ENCODE measurements at regions not wholly inside any gene's neighbourhood (a gene's known extent, or its start where the extent isn't known, plus 50 kb on each side); places are given as distances from the start of the nearest gene placed in this dataset.

GRCh38 chr15:98427321-98427720 is 221.0 kb upstream of the IGF1R start:
- no peak for DNase-seq
- H3K4me1 Mint-ChIP-seq = peaks cover 2% of the 10 kb centered on the region
- H3K36me3 Mint-ChIP-seq (ENCODE audit: low read depth) = peaks cover 6% of the 10 kb centered on the region
- no peaks in the 10 kb centered on the region for H3K9me3 ChIP-seq (ENCODE audit: control insufficient read depth, low read length, poor library complexity, severe bottlenecking)
- no peak overlapping the region for H3K27ac Mint-ChIP-seq
- ATAC-seq = no peak
- H3K4me3 Mint-ChIP-seq = peak overlapping the region; percentile 67
- peaks cover 85% of the 10 kb centered on the region for H3K27me3 Mint-ChIP-seq

GRCh38 chr15:98428253-98428989 is 219.9 kb upstream of the IGF1R start:
- no peaks in the 10 kb centered on the region for H3K9me3 ChIP-seq (ENCODE audit: control insufficient read depth, low read length, poor library complexity, severe bottlenecking)
- ATAC-seq (peak; percentile 76), DNase-seq (peak; percentile 33 to 52 (median 38))
- peaks cover 4% of the 10 kb centered on the region for H3K36me3 Mint-ChIP-seq (ENCODE audit: low read depth)
- peak overlapping the region; percentile 67 for H3K4me3 Mint-ChIP-seq
- H3K4me1 Mint-ChIP-seq = peaks cover 2% of the 10 kb centered on the region
- H3K27me3 Mint-ChIP-seq = peaks cover 79% of the 10 kb centered on the region
- H3K27ac Mint-ChIP-seq = no peak overlapping the region

GRCh38 chr15:98431171-98431570 is 217.2 kb upstream of the IGF1R start:
- no peak for DNase-seq
- H3K9me3 ChIP-seq (ENCODE audit: control insufficient read depth, low read length, poor library complexity, severe bottlenecking) = no peaks in the 10 kb centered on the region
- Mint-ChIP-seq H3K36me3 (ENCODE audit: low read depth) (peaks cover 4% of the 10 kb centered on the region), H3K4me3 (no peak overlapping the region), H3K27ac (no peak overlapping the region), H3K4me1 (peaks cover 2% of the 10 kb centered on the region), H3K27me3 (peaks cover 69% of the 10 kb centered on the region)
- no peak for ATAC-seq

GRCh38 chr15:98433346-98433745 is 215.0 kb upstream of the IGF1R start:
- peaks cover 2% of the 10 kb centered on the region for H3K4me1 Mint-ChIP-seq
- no peak overlapping the region for H3K4me3 Mint-ChIP-seq
- DNase-seq = no peak
- peaks cover 5% of the 10 kb centered on the region for H3K36me3 Mint-ChIP-seq (ENCODE audit: low read depth)
- H3K27me3 Mint-ChIP-seq = peaks cover 51% of the 10 kb centered on the region
- H3K27ac Mint-ChIP-seq = no peak overlapping the region
- no peak for ATAC-seq
- H3K9me3 ChIP-seq (ENCODE audit: control insufficient read depth, low read length, poor library complexity, severe bottlenecking) = no peaks in the 10 kb centered on the region

GRCh38 chr15:98433856-98434255 is 214.5 kb upstream of the IGF1R start:
- no peaks in the 10 kb centered on the region for H3K4me1 Mint-ChIP-seq
- no peak for DNase-seq
- ATAC-seq = no peak
- H3K27ac Mint-ChIP-seq = no peak overlapping the region
- H3K9me3 ChIP-seq (ENCODE audit: control insufficient read depth, low read length, poor library complexity, severe bottlenecking) = no peaks in the 10 kb centered on the region
- peaks cover 48% of the 10 kb centered on the region for H3K27me3 Mint-ChIP-seq
- peaks cover 5% of the 10 kb centered on the region for H3K36me3 Mint-ChIP-seq (ENCODE audit: low read depth)
- no peak overlapping the region for H3K4me3 Mint-ChIP-seq

GRCh38 chr15:98437752-98438151 is 210.6 kb upstream of the IGF1R start:
- no peak overlapping the region for H3K27ac Mint-ChIP-seq
- H3K27me3 Mint-ChIP-seq = peaks cover 28% of the 10 kb centered on the region
- DNase-seq (no peak), ATAC-seq (no peak)
- H3K36me3 Mint-ChIP-seq (ENCODE audit: low read depth) = peaks cover 2% of the 10 kb centered on the region
- H3K9me3 ChIP-seq (ENCODE audit: control insufficient read depth, low read length, poor library complexity, severe bottlenecking) = no peaks in the 10 kb centered on the region
- no peak overlapping the region for H3K4me3 Mint-ChIP-seq
- no peaks in the 10 kb centered on the region for H3K4me1 Mint-ChIP-seq

- DNase-seq (no peak), ATAC-seq (no peak)
- Mint-ChIP-seq H3K4me1 (no peaks in the 10 kb centered on the region), H3K27ac (no peak overlapping the region), H3K27me3 (peaks cover 33% of the 10 kb centered on the region), H3K36me3 (ENCODE audit: low read depth) (peaks cover 2% of the 10 kb centered on the region), H3K4me3 (no peak overlapping the region)
- no peaks in the 10 kb centered on the region for H3K9me3 ChIP-seq (ENCODE audit: control insufficient read depth, low read length, poor library complexity, severe bottlenecking)
These were observed 210.0 kb upstream of the IGF1R start for GRCh38 chr15:98438326-98438725.

GRCh38 chr15:98438907-98439306 is 209.4 kb upstream of the IGF1R start:
- ATAC-seq = no peak
- H3K9me3 ChIP-seq (ENCODE audit: control insufficient read depth, low read length, poor library complexity, severe bottlenecking) = no peaks in the 10 kb centered on the region
- DNase-seq = no peak
- Mint-ChIP-seq H3K36me3 (ENCODE audit: low read depth) (peaks cover 2% of the 10 kb centered on the region), H3K4me3 (no peak overlapping the region), H3K27me3 (peaks cover 35% of the 10 kb centered on the region), H3K27ac (no peak overlapping the region), H3K4me1 (no peaks in the 10 kb centered on the region)

- peaks cover 38% of the 10 kb centered on the region for H3K27me3 Mint-ChIP-seq
- peaks cover 2% of the 10 kb centered on the region for H3K36me3 Mint-ChIP-seq (ENCODE audit: low read depth)
- no peak overlapping the region for H3K27ac Mint-ChIP-seq
- no peaks in the 10 kb centered on the region for H3K9me3 ChIP-seq (ENCODE audit: control insufficient read depth, low read length, poor library complexity, severe bottlenecking)
- H3K4me3 Mint-ChIP-seq = no peak overlapping the region
- DNase-seq (no peak), ATAC-seq (no peak)
- no peaks in the 10 kb centered on the region for H3K4me1 Mint-ChIP-seq
These were observed 208.8 kb upstream of the IGF1R start for GRCh38 chr15:98439523-98439942.

- Mint-ChIP-seq H3K4me3 (no peak overlapping the region), H3K36me3 (ENCODE audit: low read depth) (peaks cover 2% of the 10 kb centered on the region), H3K27me3 (peaks cover 40% of the 10 kb centered on the region), H3K27ac (no peak overlapping the region), H3K4me1 (no peaks in the 10 kb centered on the region)
- H3K9me3 ChIP-seq (ENCODE audit: control insufficient read depth, low read length, poor library complexity, severe bottlenecking) = no peaks in the 10 kb centered on the region
- DNase-seq = no peak
- ATAC-seq = no peak
These were observed 207.4 kb upstream of the IGF1R start for GRCh38 chr15:98440917-98441316.

GRCh38 chr15:98441599-98441998 is 206.7 kb upstream of the IGF1R start:
- no peak overlapping the region for H3K4me3 Mint-ChIP-seq
- no peaks in the 10 kb centered on the region for H3K9me3 ChIP-seq (ENCODE audit: control insufficient read depth, low read length, poor library complexity, severe bottlenecking)
- H3K4me1 Mint-ChIP-seq = no peaks in the 10 kb centered on the region
- ATAC-seq = no peak
- peaks cover 2% of the 10 kb centered on the region for H3K36me3 Mint-ChIP-seq (ENCODE audit: low read depth)
- H3K27me3 Mint-ChIP-seq = peaks cover 42% of the 10 kb centered on the region
- DNase-seq = no peak
- no peak overlapping the region for H3K27ac Mint-ChIP-seq

GRCh38 chr15:98442379-98442833 is 205.9 kb upstream of the IGF1R start:
- H3K27me3 Mint-ChIP-seq = peaks cover 46% of the 10 kb centered on the region
- no peak overlapping the region for H3K27ac Mint-ChIP-seq
- no peaks in the 10 kb centered on the region for H3K9me3 ChIP-seq (ENCODE audit: control insufficient read depth, low read length, poor library complexity, severe bottlenecking)
- DNase-seq (peak in 1 of 3 donors; percentile 21), ATAC-seq (peak; percentile 64)
- no peaks in the 10 kb centered on the region for H3K4me1 Mint-ChIP-seq
- H3K36me3 Mint-ChIP-seq (ENCODE audit: low read depth) = peaks cover 2% of the 10 kb centered on the region
- H3K4me3 Mint-ChIP-seq = no peak overlapping the region

GRCh38 chr15:98442901-98443300 is 205.4 kb upstream of the IGF1R start:
- no peaks in the 10 kb centered on the region for H3K9me3 ChIP-seq (ENCODE audit: control insufficient read depth, low read length, poor library complexity, severe bottlenecking)
- no peak for DNase-seq
- H3K27me3 Mint-ChIP-seq = peaks cover 47% of the 10 kb centered on the region
- no peak overlapping the region for H3K27ac Mint-ChIP-seq
- H3K36me3 Mint-ChIP-seq (ENCODE audit: low read depth) = no peaks in the 10 kb centered on the region
- H3K4me1 Mint-ChIP-seq = no peaks in the 10 kb centered on the region
- no peak overlapping the region for H3K4me3 Mint-ChIP-seq
- no peak for ATAC-seq

GRCh38 chr15:98443526-98443925 is 204.8 kb upstream of the IGF1R start:
- DNase-seq = no peak
- Mint-ChIP-seq H3K27ac (no peak overlapping the region), H3K36me3 (ENCODE audit: low read depth) (no peaks in the 10 kb centered on the region), H3K27me3 (peaks cover 47% of the 10 kb centered on the region), H3K4me3 (no peak overlapping the region), H3K4me1 (no peaks in the 10 kb centered on the region)
- ATAC-seq = no peak
- H3K9me3 ChIP-seq (ENCODE audit: control insufficient read depth, low read length, poor library complexity, severe bottlenecking) = no peaks in the 10 kb centered on the region

All from T-helper 17 cell (primary cell).